ENCODE measurements at regions not wholly inside any gene's neighbourhood (a gene's known extent, or its start where the extent isn't known, plus 50 kb on each side); places are given as distances from the start of the nearest gene placed in this dataset.
A peak's percentile ranks its signal among the peaks of the same experiment; 100 is the strongest.

DNA sequence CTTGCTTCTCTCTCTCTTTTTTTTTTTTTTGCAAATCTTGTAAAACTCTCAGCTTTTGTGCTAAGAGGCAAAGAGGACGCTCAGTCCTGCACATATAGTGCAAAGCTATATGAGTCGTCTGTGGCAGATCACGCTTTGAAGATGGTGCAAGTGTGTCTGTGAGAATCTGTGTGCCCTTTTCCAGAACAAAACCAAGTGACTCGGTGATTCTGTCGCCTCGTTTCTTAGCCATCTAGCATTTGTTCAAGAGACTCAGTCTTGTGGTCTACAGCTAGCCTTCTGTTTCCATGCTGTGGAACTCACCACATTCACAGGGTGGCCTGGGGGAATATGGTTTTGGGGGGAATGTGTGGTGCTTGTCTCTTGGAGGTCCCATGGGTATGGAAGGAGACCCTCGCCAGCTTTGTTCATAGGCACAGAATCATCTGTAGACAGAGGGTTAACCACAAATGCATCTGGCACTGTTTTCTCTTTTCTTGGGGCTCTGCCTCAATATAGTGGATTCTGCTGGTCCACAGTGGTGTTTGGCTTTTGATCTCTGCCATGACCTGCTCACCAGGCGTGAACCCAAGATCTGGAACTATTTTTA, 82.1 kb downstream of the C9orf152 start:
- intact Hi-C loops (cut with micrococcal nuclease): no loop called here
- no peak overlapping the region for H3K4me3 ChIP-seq (ENCODE audit: low read length)
- POLR2A ChIA-PET: interaction anchor here (0.6 kb wide), 2 partner anchors 20 to 31 kb away, joined by 3 read pairs; no protein-coding TSS in a partner anchor
- Mint-ChIP-seq H3K27me3 (no peaks in the 10 kb centered on the region), H3K4me1 (peaks cover 20 to 67% (median 23%) of the 10 kb centered on the region in 7 donors), H3K27ac (peak overlapping the region; percentile 56 to 91 (median 75)), H3K36me3 (no peaks in the 10 kb centered on the region), H3K4me3 (peak overlapping the region; percentile 48 to 83 (median 74)), H3K9me3 (no peaks in the 10 kb centered on the region)
- no peak overlapping the region for H3K27ac ChIP-seq (ENCODE audit: low read depth, low read length)
- no peaks in the 10 kb centered on the region for H3K36me3 ChIP-seq (ENCODE audit: control insufficient read depth in 2 of 3, insufficient read depth in 3 of 3, low read length in 3 of 3)
- ATAC-seq (no peak), DNase-seq (peak in 1 of 9 donors; percentile 7)
- no peaks in the 10 kb centered on the region for H3K27me3 ChIP-seq (ENCODE audit: control insufficient read depth in 2 of 2, insufficient read depth in 2 of 2, low read length in 2 of 2)
- H3K4me1 ChIP-seq (ENCODE audit: control insufficient read depth in 2 of 2, insufficient read depth in 2 of 2, low read length in 2 of 2): peaks cover 0 to 16% of the 10 kb centered on the region in 2 donors
- H3K9me3 ChIP-seq (ENCODE audit: control insufficient read depth in 2 of 3, low read length in 3 of 3): no peaks in the 10 kb centered on the region
- CTCF ChIA-PET: interaction anchor here (1.2 to 1.4 kb wide), 2 partner anchors 19 to 57 kb away, joined by 3 to 4 read pairs; no protein-coding TSS in a partner anchor

DNA sequence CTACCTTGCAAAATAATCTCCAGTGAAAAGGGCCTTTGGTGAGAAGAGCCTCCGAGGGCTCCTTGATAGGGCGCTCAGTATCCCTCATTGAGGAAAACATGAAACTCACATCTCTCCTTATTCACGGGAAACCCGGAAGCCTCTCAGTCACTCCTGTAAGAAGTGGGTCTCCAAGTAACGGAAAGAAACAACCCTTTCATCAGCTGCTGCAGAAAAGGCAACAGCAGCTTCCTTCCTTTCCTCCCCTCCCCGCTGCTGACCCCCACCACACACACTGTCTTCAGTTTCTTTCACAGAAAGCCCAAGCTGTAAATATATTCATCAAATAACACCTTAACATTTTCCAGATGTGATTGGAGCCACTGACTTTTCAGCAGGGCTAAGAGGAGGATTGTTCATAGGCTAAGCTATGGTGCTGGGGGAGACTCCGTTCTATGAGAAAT, 81.4 kb downstream of the C9orf152 start:
- Mint-ChIP-seq H3K9me3 (no peaks in the 10 kb centered on the region), H3K4me3 (peak overlapping the region; percentile 48 to 83 (median 74)), H3K27me3 (no peaks in the 10 kb centered on the region), H3K4me1 (peaks cover 20 to 64% (median 23%) of the 10 kb centered on the region in 7 donors), H3K36me3 (peaks cover 0 to under 1% (median 0%) of the 10 kb centered on the region in 5 donors), H3K27ac (peak overlapping the region; percentile 56 to 91 (median 75))
- peaks cover 0 to 16% of the 10 kb centered on the region in 2 donors for H3K4me1 ChIP-seq (ENCODE audit: control insufficient read depth in 2 of 2, insufficient read depth in 2 of 2, low read length in 2 of 2)
- intact Hi-C loops (cut with micrococcal nuclease): no loop called here
- ChIA-PET CTCF (interaction anchor here (0.6 to 1.4 kb wide), 4 partner anchors 18 to 223 kb away, joined by 3 to 4 read pairs (median 3); no protein-coding TSS in a partner anchor), POLR2A (no interaction called here)
- H3K27ac ChIP-seq (ENCODE audit: low read depth, low read length): no peak overlapping the region
- no peaks in the 10 kb centered on the region for H3K27me3 ChIP-seq (ENCODE audit: control insufficient read depth in 2 of 2, insufficient read depth in 2 of 2, low read length in 2 of 2)
- no peaks in the 10 kb centered on the region for H3K36me3 ChIP-seq (ENCODE audit: control insufficient read depth in 2 of 3, insufficient read depth in 3 of 3, low read length in 3 of 3)
- H3K9me3 ChIP-seq (ENCODE audit: control insufficient read depth in 2 of 3, low read length in 3 of 3): no peaks in the 10 kb centered on the region
- DNase-seq (peak in 5 of 9 donors; percentile 11 to 35 (median 30)), ATAC-seq (peak; percentile 14)
- H3K4me3 ChIP-seq (ENCODE audit: low read length): no peak overlapping the region

DNA sequence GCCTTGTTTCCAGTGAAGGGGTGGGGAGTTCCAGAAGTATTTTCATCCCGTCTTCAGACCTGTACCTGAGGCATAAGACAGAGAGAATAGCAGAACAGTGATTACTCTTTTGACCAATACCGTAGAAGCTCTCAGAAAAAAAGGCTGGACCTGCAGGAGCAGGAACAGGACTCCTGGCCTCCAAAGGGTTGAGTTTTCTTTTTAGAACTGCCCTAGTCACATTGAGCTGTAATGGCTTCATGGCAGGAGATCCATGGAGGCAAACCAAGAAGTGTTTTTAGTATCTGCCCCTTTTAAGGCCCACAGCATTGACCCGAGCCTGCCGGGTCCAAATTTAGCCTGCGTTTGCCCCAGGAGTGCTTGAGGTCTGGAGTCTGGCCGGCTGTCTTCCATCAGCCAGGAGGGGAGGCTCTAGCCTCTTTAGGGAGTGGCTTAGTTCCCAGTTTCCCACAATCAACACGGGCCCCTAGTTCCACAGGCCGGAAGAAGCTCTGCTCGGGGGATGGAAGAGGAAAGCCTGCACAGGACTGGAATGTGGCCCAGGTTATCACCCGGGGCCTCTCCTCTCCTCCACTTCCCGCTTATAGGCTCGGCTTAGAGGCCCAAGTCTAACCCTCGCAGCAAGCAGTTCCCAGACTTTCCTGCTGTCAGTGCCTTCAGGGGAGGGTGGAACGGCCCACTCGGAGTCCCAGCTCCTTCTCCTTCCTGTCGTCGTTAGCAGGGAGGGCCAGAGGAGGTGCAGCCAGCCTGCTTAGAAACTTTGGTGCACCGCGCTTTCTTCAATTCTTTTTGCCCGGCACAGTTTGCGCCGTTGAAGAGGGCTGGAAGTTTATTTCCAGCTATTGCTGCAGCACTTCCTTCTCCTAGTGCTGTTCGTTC, 80.7 kb downstream of the C9orf152 start:
- Mint-ChIP-seq H3K4me1 (peaks cover 20 to 63% (median 23%) of the 10 kb centered on the region in 7 donors), H3K27ac (peak overlapping the region; percentile 56 to 91 (median 75)), H3K4me3 (peak overlapping the region; percentile 48 to 83 (median 74)), H3K36me3 (peaks cover 0 to 4% (median 0%) of the 10 kb centered on the region in 5 donors), H3K9me3 (no peaks in the 10 kb centered on the region), H3K27me3 (no peaks in the 10 kb centered on the region)
- H3K4me3 ChIP-seq (ENCODE audit: low read length): no peak overlapping the region
- H3K27ac ChIP-seq (ENCODE audit: low read depth, low read length): no peak overlapping the region
- no peaks in the 10 kb centered on the region for H3K27me3 ChIP-seq (ENCODE audit: control insufficient read depth in 2 of 2, insufficient read depth in 2 of 2, low read length in 2 of 2)
- DNase-seq (no peak), ATAC-seq (no peak)
- H3K36me3 ChIP-seq (ENCODE audit: control insufficient read depth in 2 of 3, insufficient read depth in 3 of 3, low read length in 3 of 3): no peaks in the 10 kb centered on the region
- ChIA-PET CTCF (interaction anchor here (0.6 to 1.4 kb wide), 3 partner anchors 56 to 224 kb away, joined by 3 to 4 read pairs (median 3); no protein-coding TSS in a partner anchor), POLR2A (no interaction called here)
- peaks cover 0 to 16% of the 10 kb centered on the region in 2 donors for H3K4me1 ChIP-seq (ENCODE audit: control insufficient read depth in 2 of 2, insufficient read depth in 2 of 2, low read length in 2 of 2)
- intact Hi-C loops (cut with micrococcal nuclease): no loop called here
- no peaks in the 10 kb centered on the region for H3K9me3 ChIP-seq (ENCODE audit: control insufficient read depth in 2 of 3, low read length in 3 of 3)

DNA sequence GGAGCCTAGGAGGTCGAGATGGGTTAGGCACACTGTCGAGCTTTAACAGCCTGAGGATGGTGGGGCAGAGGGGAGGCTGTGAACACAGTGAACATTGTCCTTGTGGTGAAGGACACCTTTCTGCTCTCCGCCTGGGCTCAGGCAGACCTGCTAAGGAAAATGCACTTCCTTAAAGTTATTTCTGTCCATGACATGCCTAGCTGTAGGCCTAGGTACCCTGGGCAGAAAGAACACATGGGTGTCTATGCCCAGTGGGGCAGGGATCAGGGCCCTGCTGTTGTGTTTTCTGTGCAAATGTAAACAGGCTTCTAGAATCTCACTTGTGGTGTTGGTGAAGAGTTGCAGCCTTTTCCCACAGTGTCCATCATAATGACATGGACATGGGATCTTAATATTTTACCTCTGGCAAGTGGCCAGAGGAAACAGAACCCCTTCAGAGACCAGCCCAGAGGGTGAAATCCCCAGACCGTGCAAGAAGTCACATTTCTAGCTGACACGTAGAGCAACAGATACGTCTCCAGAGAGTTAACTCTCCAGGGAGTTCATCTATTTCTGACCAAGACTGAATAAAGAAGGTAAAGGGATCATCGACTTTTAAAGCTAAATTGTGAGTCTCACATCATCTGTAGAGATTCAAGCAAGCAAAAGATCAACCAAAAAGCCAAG, 79.2 kb downstream of the C9orf152 start:
- POLR2A ChIA-PET: no interaction called here
- H3K27me3 Mint-ChIP-seq: no peaks in the 10 kb centered on the region
- H3K4me3 Mint-ChIP-seq: no peak overlapping the region
- no peaks in the 10 kb centered on the region for H3K9me3 Mint-ChIP-seq
- H3K9me3 ChIP-seq (ENCODE audit: control insufficient read depth in 2 of 3, low read length in 3 of 3): no peaks in the 10 kb centered on the region
- peaks cover 0 to 4% (median 0%) of the 10 kb centered on the region in 5 donors for H3K36me3 Mint-ChIP-seq
- H3K27me3 ChIP-seq (ENCODE audit: control insufficient read depth in 2 of 2, insufficient read depth in 2 of 2, low read length in 2 of 2): no peaks in the 10 kb centered on the region
- H3K4me3 ChIP-seq (ENCODE audit: low read length): no peak overlapping the region
- H3K4me1 Mint-ChIP-seq: peaks cover 20 to 53% (median 23%) of the 10 kb centered on the region in 7 donors
- no peak for ATAC-seq
- H3K4me1 ChIP-seq (ENCODE audit: control insufficient read depth in 2 of 2, insufficient read depth in 2 of 2, low read length in 2 of 2): peaks cover 0 to 16% of the 10 kb centered on the region in 2 donors
- intact Hi-C loops (cut with micrococcal nuclease): no loop called here
- CTCF ChIA-PET: no interaction called here
- peak overlapping the region in 2 of 9 donors; percentile 33 to 34 for H3K27ac Mint-ChIP-seq
- no peaks in the 10 kb centered on the region for H3K36me3 ChIP-seq (ENCODE audit: control insufficient read depth in 2 of 3, insufficient read depth in 3 of 3, low read length in 3 of 3)
- DNase-seq: no peak
- H3K27ac ChIP-seq (ENCODE audit: low read depth, low read length): no peak overlapping the region

DNA sequence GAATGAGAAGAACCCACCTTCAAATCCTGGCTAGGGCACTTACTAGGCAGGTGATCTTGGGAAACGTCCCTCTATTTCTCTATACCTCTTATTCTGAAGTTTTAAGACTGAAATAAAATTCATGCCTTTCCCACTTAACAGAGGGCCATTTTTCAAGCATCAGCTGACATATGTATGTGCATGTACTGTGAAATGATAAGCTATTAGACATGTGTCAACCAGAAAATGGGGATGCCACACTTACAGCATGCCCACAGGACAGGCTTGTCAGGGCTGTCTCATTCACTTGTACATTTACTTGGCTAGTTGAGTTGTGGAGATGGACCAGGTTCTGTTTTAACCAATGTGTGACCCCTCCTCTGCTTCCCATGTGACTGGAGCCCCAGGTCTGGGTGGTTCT, 78.5 kb downstream of the C9orf152 start:
- Mint-ChIP-seq H3K27me3 (no peaks in the 10 kb centered on the region), H3K4me1 (peaks cover 20 to 49% (median 23%) of the 10 kb centered on the region in 7 donors), H3K27ac (no peak overlapping the region), H3K9me3 (no peaks in the 10 kb centered on the region), H3K4me3 (no peak overlapping the region), H3K36me3 (peaks cover 0 to 4% (median 0%) of the 10 kb centered on the region in 5 donors)
- H3K27me3 ChIP-seq (ENCODE audit: control insufficient read depth in 2 of 2, insufficient read depth in 2 of 2, low read length in 2 of 2): no peaks in the 10 kb centered on the region
- H3K4me1 ChIP-seq (ENCODE audit: control insufficient read depth in 2 of 2, insufficient read depth in 2 of 2, low read length in 2 of 2): peaks cover 0 to 16% of the 10 kb centered on the region in 2 donors
- no peak overlapping the region for H3K4me3 ChIP-seq (ENCODE audit: low read length)
- ChIA-PET CTCF (no interaction called here), POLR2A (no interaction called here)
- H3K36me3 ChIP-seq (ENCODE audit: control insufficient read depth in 2 of 3, insufficient read depth in 3 of 3, low read length in 3 of 3): no peaks in the 10 kb centered on the region
- ATAC-seq: no peak
- no peak for DNase-seq
- intact Hi-C loops (cut with micrococcal nuclease): no loop called here
- no peak overlapping the region for H3K27ac ChIP-seq (ENCODE audit: low read depth, low read length)
- H3K9me3 ChIP-seq (ENCODE audit: control insufficient read depth in 2 of 3, low read length in 3 of 3): no peaks in the 10 kb centered on the region

DNA sequence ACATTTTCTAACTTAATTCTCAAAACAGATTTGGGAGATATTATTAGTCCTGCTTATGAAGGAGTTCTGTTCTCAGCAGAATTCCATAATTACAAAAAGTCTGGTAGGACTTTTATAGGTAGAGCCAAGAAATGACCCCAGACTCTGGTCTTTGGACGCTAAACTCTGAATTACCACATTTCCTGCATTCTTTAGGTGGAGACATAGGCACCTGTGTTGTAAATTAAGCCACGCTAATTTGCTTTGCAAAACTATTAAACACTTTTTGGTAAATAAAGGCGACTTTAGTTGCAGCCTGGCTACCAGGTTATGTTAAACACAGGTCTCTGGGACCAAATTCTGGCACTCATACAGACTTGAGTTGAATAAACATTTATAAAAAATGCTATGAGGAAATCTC, 77.7 kb downstream of the C9orf152 start:
- H3K27ac Mint-ChIP-seq: no peak overlapping the region
- Histone ChIP-seq H3K27ac (ENCODE audit: low read depth, low read length) (no peak overlapping the region), H3K36me3 (ENCODE audit: control insufficient read depth in 2 of 3, insufficient read depth in 3 of 3, low read length in 3 of 3) (no peaks in the 10 kb centered on the region), H3K4me3 (ENCODE audit: low read length) (no peak overlapping the region), H3K9me3 (ENCODE audit: control insufficient read depth in 2 of 3, low read length in 3 of 3) (no peaks in the 10 kb centered on the region), H3K4me1 (ENCODE audit: control insufficient read depth in 2 of 2, insufficient read depth in 2 of 2, low read length in 2 of 2) (peaks cover 0 to 16% of the 10 kb centered on the region in 2 donors), H3K27me3 (ENCODE audit: control insufficient read depth in 2 of 2, insufficient read depth in 2 of 2, low read length in 2 of 2) (no peaks in the 10 kb centered on the region)
- ChIA-PET CTCF (no interaction called here), POLR2A (no interaction called here)
- intact Hi-C loops (cut with micrococcal nuclease): no loop called here
- DNase-seq: no peak
- H3K27me3 Mint-ChIP-seq: no peaks in the 10 kb centered on the region
- no peaks in the 10 kb centered on the region for H3K9me3 Mint-ChIP-seq
- peaks cover 0 to 4% (median 0%) of the 10 kb centered on the region in 5 donors for H3K36me3 Mint-ChIP-seq
- no peak overlapping the region for H3K4me3 Mint-ChIP-seq
- no peak for ATAC-seq
- H3K4me1 Mint-ChIP-seq: peaks cover 18 to 45% (median 23%) of the 10 kb centered on the region in 7 donors

Data from naive thymus-derived CD4-positive, alpha-beta T cell (primary cell).